ENCODE measurements at regions not wholly inside any gene's neighbourhood (a gene's known extent, or its start where the extent isn't known, plus 50 kb on each side); places are given as distances from the start of the nearest gene placed in this dataset.

DNA sequence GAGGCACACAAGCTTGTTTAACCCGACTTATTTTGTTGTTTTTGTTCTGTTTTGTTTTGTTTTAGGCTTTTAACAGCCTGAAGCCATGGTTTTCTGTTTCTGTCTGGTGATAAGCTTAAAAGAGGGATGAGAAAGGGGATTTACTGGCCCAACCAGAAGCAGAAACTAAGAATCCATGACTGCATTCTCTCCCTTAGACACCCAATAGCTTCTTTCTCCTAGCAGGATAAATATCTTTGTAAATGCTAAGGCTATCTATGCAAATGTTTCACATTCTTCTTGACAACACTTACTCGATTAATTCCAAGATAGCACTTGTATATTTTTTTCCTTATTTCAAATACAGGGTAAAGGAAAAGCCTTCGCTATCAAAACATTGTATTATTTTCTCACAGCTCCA is 53.7 kb upstream of the SMAD1 start:
- no peak for DNase-seq

DNA sequence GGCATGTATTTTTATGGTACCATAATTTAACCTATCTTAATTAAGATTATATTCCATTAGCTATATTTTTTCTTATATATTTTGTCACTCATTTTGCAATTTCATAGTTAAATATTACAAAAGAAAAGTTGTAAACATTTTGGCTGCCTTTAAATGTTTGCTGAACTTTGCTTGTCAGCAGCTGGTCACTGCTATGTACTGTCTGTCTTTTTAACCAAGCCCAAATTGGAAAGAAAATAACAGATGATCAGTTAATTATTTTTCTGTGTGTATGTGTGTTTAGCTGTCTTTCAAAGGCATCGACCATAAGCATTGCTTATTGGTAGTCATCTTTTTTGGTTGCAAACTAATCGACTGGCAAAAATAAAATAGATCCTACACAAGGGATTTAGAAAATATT is 54.4 kb upstream of the SMAD1 start:
- DNase-seq, result no peak

DNA sequence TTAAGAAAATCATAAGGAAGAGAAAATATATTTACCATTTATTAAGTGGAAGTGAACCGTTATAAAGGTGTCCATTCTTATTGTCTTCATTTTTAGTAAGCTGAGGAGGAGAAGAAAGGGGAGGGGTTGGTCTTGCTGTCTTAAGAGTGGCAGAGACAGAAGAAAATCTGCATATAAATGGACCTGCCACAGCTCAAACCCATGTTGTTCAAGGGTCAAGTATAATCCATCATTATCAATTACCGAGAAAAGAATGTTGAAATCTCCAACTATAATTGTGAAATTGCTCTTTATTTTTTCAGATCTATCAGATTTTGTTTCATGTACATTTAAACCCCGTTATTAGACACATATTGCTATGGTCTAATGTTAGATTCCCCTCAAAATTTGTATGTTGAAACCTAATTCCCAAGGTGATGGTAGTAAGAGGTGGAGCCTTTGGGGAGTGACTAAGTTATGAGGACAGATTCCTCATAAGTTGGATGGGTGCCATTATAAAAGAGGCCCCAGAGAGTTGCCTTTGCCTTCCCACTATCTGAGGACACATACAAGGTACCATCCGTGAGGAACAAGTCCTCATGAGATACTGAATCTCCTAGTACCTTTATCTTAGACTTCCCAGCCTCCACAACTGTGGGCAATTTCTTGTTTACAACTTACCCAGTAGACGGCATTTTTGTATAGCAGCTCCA is 58.5 kb upstream of the SMAD1 start:
- DNase-seq, result peak; percentile 14

DNA sequence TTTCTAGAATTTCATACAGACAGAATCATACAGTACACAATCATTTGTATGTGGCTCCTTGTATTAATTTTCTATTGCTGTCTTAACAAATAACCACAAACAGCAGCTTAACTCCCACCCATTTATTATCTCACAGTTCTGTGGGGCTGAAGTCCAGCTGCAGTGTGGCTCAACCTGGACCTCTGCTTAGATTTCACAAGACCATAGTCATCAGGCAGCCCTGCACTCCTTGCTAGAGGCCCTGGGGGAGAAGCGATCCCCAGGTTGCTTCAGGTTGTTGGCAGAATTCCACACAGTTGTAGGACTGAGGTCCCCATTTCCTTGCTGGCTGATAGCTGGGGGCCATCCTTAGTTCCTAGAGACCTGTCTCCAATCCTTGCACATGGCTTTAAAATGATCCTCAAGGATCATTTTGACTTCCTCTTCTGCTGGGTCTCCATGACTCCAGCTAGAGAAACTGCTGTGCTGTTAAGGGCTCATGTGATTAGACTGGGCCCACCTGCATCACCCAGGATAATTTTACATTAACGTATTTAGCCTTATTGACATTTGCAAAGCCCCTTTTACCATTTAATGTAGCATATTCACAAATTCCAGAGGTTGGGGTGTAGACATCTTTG is 60.9 kb upstream of the SMAD1 start:
- no peak for DNase-seq

DNA sequence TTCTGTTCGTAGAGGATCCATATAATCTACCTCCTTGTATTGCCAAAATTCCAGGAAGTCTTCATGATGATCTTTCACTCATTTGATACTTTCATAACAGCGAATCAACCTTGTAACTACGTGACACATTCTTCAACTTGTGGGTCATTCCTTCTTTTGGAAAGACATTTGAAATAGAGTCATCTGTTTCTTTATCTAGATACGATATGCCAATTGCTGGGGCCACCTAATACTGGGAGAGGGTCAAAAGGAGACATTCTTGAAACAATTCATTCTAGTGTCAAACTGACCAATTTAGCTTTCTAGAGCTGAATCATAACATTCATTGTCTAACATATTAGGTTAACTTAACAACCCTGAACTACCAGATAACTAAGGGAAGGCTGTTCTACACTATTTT is 62.9 kb upstream of the SMAD1 start:
- DNase-seq, result no peak

DNA sequence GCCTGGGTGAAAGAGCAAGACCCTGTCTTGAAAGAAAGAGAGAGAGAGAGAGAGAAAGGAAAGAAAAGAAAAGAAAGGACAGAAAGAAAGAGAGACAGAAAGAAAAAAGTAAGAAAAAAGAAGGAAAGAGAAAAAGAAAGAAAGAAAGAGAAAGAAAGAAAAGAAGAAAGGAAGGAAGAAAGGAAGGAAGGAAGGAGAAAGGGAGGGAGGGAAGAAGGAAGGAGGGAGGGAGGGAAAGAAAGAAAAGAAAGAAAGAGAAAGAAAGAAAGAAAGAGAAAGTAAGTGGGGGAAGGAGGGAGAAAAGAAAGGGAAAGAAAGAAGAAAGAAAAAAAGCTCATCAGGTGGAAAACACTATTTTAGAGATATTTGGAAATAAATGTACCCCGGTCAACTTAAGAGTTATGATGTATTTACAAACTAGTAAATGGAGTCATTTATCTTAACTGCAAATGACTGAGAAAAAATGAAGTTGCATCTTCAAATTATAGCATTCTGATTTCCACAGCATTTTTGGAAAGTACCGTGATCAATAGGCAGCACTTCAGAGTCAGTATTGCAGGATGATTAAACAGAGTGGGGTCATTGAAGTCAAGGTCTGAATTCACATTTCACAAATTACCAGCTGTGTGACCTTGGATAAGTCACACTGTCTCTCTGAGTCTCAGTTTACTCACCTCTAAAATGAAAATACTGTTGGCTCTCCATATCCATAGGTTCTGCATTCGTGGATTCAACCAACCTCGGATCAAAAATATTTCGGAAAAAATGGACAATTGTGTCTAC is 64.1 kb upstream of the SMAD1 start:
- DNase-seq, result no peak

DNA sequence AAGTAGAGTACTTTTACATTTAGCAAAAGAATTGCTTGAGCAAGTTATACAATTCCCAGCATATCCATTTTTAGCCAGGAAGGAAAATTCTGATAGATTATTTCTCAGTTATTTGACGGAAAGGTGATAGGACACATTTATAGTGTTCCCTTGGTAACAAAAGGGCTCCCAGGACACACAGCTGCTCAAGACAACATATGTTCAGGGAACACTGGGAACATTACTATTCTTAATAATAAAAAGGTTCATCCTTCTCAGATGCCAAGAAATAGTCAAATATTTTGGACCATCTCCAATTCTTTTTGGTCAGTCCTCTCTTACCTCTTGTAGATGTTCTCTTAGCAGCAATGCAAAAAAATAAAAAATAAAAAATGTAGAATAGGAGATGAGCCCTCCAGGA is 66.8 kb upstream of the SMAD1 start:
- DNase-seq, result no peak

DNA sequence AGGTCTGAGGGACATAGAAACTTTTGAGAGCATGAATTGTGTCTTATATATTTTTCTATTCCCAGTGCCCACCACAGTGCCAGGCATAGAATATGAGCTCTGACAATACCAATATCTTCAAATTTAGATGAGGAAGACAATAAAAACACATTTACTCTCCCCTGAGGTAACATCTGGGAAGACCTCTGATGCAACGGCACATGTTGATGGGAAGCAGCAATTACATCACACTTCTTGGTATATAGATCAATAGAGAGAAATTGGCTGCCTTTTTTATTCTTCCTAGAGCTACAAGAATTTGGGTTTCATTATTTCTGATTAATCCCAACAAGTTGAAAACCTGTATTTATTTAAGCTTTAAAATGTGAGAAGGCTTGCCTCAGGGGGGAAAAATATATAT is 67.4 kb upstream of the SMAD1 start:
- no peak for DNase-seq

DNA sequence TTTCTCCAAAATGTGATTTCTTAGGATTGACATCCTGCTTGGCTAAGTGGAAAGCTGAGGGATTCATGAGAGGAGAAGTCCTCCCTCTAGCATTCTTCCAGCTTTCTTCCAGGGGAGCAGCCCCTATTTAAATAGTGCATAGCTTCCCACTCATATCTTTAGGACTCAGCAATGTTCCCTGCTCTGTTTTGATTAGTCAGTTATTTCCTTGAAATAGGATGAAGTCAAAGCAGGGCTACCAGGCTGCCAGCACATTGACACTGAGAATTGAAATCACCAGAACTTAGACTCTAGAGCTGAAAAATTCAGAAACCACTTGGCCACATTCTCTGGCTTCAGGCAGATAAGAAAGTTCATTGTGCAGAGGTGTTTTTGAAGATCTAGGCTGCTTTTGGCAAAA is 74.7 kb upstream of the SMAD1 start:
- no peak for DNase-seq

DNA sequence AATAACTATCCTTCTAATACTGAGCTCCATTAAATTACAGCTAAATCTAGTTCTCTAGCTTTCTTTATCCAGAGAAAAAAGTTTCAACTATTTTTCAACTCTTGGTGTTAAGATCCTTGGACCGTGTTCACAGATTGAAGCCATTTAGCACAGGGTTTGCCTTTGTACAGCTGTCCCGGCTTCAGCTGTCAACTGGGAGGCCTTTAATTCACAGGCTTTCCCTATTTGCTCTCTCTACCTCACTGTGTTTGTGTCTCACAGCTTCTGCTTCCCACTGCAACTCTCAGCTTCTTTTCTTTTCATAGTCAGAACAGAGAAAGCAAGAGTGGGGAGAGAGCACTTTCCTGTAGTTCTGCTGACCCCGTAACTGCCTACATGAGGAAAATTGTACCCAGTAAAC is 76.9 kb upstream of the SMAD1 start:
- no peak for DNase-seq

DNA sequence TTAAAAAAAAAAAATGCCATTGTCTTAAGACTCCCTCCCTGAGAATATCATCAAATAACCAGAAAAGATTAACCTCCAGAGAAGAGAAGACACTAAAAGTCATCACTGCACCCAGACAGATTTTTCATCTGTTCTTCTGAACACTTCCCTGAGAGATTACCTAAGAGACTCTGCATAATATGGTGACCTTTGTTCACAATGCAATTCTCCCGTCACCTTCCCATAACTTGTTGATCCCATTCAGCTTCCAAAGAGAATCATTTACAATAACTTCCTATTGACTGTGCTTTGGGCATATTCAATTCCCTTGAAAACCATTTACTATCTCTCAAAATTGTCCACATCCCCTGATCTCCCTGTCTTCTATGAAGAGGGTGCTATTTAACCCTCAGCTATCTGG is 85.1 kb upstream of the SMAD1 start:
- DNase-seq, result no peak

DNA sequence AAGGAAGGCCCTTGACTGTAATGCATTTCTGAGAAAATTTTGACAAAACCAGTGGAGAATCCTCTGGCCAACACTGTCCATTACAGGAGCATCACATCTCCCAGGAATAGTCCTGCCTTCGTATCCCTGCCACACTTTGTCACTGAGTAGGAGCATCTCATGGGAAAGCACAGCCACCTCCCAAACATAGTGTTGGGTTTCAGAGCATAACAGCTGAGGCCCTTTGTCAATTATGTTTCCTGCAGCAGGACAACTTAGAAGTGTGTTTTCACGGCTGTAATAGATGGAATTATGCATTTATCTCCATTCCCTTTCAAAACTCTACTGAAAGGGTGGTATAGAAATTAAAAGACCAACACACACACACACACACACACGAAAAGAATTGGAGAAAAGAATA is 91.1 kb upstream of the SMAD1 start:
- no peak for DNase-seq

DNA sequence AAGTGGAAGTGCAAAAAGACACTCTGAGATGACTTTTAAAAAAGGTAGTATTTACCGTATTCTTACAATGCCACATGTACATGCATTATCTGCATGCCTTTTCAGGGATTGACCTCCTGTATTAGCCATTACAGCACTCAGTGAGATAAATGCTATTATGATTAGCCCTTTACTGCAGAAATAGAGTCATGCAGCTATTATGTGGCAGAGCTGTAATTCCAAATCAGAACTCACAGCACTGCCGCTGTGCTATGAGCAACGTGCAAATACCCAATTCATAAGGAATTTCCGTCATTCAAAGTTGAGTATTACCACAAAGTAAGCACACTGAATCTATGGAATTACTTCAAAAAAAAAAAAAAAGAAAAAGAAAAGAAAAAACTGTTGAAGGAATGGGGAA is 92.1 kb upstream of the SMAD1 start:
- DNase-seq, result no peak

DNA sequence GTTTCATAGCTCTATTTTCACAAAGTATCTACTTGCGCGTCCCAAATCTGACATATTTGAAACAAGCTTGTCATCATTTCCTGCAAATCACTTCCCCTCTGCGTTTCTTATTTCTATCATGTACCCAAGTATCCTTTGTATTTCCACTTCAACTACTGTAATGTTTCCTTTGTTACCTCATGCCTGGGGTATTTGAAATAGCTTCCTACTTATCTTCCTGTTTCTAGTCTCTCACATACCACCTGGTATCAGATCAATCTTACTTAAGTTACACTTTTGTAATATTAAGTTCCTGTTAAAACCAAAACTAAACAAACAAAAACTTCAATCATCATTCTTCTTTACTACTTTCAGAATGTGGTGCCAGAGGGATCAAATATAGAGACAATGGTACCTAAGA is 93.6 kb upstream of the SMAD1 start:
- DNase-seq, result no peak

DNA sequence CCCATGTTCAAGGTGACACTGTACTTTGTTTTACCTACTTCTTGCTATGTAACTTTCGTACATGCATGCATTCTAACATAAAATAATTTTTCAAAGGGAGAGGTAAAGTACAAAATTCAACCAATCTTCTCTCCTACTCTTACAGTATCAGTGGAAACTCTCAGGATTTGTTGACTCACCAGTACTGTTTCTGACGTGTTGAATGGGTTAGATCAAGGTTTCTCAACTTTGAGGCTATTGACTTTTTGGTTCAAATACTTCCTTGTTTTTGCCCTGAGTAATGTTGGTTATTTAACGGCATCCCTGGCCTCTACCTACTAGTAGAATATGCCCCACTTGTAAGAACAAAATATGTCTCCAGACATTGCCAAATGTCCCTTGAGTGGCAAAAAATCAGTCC is 94.6 kb upstream of the SMAD1 start:
- no peak for DNase-seq

DNA sequence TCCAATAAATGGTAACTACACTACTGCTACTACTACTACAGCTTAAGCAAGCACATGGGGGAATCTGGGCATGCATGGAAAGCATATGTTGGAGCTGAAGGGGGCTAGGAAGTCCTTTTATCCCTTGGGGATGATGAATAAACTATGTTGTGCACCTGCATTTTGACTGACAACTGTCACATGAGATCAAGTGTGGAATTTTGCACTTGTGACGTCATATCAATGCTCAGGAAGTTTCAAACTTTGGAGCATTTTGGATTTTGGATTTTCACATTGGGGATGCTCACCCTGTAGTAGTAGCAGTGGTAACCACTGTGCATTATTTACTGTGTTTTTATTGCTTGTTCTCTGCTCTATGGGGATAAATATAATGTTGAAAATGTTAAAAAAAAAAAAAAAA is 100.5 kb upstream of the SMAD1 start:
- DNase-seq, result no peak

DNA sequence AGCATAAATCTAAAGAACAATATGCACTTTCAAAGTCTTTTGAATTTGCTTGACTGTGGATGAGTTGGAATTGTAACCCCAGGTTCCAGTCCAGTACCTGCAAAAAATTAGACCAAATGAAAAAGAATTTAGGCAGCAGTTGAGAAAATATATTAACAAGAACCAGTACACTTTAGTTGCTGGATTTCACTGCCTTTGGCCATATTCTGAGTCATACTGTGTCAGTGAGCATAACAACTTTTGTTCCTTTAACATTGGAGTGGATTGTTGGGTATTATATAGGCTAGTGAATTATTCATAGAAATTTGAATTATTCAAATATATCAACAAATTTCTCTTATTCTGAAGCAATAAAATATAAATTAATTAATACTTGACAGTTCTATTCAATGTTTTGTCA is 101.5 kb upstream of the SMAD1 start:
- DNase-seq, result no peak

DNA sequence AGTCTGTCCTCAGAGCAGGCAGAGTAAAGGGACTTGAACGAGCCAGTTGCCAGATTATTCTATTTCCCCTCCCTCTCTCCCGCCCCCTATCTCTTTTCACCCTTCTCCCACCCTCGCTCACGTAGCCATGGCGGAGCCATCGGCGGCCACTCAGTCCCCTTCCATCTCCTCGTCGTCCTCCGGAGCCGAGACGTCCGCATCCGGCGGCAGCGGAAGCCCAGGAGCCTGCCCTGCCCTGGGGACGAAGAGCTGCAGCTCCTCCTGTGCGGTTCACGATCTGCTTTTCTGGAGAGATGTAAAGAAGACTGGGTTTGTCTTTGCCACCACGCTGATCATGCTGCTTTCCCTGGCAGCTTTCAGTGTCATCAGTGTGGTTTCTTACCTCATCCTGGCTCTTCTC is 106.2 kb upstream of the SMAD1 start:
- no peak for DNase-seq

DNA sequence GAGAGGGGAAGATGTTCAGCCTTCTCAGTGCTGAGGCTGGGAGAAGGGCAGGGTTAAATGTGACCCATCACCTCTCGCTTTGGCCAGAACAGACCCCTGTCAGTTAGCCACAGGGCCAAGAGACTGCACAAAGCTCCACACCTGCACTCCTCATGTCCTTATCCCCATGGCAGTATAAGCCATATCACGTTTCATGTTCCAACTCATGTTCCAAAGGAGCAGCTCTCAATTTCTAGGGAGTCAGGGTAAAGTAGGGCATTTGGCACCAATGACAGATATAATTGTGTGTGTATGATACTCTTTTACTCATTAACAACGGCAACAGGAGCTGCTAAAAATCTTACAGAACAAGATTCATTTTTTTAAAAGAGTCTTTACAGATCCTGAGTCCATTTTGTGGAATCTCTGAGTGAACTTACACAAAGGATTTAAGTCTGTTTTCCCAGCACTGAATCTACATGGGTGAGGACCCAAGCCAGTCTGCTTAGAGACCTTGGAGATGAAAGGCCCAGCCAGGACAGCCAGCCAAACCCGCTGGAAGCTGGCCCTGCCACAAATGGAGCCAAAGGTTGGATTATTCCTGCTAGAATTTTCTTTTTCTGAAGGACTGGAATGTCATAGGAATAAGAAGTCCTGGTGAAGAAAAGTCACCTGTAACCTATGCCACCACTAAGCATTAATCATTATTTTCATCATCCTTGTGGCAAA is 129.1 kb upstream of the SMAD1 start:
- no peak for DNase-seq

DNA sequence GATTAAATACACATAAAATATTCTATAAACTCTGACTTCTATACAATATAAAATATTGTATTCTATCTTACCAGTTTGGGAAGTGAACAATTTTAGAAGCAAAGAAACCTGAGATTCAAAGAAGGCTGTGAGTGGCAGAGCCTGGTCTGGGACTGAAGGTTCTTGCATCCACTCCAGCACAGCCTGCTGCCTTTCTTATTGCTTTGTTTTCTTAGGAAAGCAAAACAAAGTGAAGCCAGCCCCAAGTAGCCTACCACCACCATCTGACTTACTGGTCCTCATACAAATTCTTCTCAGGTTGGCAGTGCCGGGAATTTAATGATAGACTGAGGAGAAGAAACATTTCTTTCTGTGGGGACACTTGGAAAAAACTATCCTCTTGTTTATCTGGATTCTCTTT is 129.7 kb upstream of the SMAD1 start:
- no peak for DNase-seq

DNA sequence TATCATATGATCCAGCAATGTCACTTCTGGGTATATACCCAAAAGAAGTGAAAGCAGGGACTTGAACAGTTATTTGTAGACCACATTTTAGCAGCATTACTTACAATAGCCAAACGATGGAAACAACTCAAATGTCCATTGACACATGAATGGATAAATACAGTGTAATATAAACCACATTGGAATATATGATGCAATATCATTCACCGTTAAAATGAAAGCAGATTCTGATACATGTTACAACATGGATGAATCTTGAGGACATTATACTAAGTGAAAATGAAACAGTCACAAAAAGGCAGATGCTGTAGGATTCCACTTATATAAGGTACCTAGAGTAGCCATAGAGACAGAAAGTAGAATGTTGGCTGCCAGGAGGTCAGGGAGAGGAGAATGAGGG is 130.5 kb upstream of the SMAD1 start:
- no peak for DNase-seq

DNA sequence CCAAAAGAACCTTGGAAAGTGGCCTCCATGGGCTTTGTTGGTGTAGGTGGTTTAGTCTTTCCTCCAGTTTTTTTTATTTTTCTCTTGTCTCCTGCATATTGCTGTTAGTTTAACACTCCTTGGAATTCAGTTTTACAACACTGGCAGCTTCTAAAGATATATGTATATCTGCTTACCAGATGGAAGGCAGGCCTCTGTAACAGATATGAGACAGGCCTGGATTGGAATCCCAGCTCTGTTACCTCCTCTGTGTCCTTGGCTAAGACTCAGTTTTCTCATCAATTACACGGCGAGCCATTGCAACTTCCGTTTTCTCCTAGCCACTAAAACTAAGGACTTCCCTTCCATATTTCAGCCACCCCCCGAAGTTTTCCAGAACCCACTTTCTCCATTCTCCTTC is 133.4 kb upstream of the SMAD1 start:
- peak; percentile 30 for DNase-seq

DNA sequence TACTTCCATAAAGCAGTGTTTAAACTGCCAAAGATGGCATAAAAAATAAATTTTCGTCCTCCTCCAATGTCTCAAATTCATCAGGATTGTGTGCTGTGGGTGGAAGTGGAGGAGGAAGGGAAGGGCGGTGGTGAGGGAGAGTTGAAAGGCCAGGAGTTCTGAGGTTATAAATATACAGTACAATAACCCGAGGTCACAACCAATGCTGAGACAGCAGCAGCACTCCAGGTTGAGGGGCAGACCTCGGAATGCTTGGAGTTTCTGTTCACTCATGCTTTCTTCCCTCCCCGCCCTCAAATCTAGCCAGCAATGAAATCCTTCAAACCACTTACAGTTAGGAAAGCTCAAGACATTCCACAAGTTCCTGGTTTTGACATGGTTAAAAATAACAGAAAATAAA is 134.0 kb upstream of the SMAD1 start:
- peak; percentile 82 for DNase-seq

DNA sequence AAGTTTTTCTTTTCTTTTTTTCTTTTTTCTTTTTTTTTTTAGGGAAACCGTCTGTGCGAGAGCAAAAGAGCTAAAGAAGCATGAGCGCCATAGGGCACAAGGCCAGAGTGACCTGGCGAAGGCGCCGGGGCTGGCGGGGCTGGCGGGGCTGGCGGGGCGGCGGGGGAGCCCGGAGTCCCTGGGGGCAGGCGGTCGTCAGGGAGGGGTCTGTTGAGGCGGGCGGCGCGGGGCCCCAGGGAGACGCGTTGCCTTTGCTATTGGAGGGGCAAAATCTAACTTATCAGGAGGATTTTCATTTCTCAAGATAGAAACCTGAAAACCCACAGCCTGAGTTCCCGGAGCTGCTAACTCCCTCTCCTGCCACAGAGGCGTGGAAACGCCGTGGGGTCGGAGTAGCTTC is 135.6 kb upstream of the SMAD1 start:
- DNase-seq, result no peak
